SW 1271 (cell line): ENCODE measurements at regions not wholly inside any gene's neighbourhood (a gene's known extent, or its start where the extent isn't known, plus 50 kb on each side); places are given as distances from the start of the nearest gene placed in this dataset.
"Not testable (repeated sequence)": the region's sequence is repeated elsewhere in the genome, so short reads cannot be mapped to it uniquely, and the experiment has no call there.

Source experiments
- DNase-seq, 2 experiments: peaks; one replicate each; lab custom pipeline; 2025; lab: John Stamatoyannopoulos, UW

DNA sequence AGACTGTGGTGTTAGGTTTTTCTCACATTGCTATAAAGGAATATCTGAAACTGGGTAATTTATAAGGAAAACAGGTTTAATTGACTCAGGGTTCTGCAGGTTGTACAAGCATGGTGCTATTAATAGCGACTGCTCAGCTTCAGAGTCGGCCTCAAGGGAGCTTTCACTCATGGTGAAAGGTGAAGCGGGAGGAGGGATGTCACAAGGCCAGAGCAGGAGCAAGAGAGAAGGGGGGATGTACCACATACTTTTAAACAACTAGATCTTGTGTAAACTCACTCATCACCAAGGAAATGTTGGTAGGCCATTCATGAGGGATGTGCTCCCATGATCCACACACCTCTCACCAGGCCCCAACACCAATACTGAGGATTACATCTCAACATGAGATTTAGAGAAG, 313.2 kb downstream of the UBE2NL start:
- DNase-seq = not testable (repeated sequence)

DNA sequence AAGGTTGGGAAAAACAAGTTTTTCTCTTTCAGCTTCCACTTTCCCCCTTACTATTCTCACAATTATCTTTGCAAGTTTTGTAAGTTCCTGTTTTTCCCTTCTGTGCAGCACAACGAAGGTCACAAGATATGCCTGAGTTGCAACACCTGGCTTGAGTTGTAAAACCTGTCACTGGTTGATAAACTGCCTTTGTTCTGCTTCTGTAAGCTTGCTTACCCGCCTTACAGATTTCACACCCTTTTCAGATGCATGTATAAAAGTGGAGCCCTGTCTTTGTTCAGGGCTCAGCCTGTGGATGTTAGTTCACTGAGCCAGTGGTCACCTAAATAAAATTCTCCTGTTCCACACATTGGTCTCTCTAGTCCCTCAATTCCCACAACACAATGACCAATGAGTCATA, 318.9 kb downstream of the UBE2NL start:
- DNase-seq = not testable (repeated sequence)

DNA sequence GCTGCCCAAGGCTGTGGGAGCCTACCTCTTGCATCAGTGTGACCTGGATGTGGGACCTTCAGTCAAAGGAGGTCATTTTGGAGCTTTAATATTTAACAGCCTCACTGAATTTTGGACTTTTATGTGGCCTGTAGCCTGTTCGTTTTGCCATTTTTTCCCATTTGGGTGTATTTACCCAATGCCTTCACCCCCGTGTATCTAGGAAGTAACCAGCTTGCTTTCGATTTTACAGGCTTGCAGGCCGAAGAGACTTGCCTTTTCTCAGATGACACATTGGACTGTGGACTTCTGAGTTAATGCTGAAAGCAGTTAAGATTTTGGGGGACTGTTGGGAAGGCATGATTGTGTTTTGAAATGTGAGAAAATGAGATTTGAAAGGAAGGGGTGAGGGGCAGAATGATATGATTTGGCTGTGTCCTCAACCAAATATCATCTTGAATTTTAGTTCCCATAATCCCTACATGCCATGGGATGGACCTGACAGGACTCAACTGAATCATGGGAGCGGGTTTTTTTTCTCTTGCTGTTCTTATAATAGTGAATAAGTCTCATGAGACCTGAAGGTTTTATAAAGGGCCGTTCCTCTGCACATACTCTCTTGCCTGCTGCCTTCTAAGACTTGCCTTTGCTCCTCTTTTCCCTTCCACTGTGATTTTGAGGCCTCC, 324.6 kb downstream of the UBE2NL start:
- DNase-seq = not testable (repeated sequence)

DNA sequence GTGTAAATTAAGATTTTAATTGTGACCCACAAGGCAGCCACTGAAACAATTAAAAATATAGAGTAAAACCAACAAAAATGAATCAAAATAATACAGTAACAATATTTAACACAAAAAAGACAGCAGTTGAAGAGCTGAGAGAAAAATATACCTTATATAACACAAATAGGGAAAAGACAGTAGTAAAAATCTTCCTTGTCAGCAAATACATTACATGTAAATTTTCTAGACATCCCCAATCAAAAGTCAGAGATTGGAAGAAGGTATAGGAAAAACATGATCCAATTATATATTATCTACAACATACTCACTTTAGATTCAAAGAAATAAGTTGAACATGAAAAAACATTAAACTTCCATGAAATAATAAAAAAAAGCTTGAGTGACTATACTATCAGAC, 330.8 kb downstream of the UBE2NL start:
- no peak for DNase-seq

DNA sequence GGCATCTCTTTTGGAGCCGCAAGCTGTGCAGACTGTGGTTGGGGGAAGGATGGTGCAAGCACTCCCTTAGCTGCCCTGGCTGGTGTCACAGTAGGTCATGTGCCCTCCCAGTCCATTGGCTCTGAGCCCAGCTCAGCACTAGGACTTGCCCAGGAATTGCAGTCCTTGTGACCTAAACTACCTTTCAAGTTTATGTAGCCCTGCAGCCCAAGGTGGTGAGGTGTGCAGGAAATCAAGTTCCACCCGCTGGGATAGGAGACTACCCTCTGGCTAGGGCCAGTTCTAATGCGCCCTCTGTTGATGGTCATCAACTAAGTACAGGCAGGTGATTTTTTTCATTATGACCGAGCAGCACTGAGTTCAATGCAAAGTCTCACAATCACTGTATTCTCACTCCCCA, 335.2 kb downstream of the UBE2NL start:
- no peak for DNase-seq

DNA sequence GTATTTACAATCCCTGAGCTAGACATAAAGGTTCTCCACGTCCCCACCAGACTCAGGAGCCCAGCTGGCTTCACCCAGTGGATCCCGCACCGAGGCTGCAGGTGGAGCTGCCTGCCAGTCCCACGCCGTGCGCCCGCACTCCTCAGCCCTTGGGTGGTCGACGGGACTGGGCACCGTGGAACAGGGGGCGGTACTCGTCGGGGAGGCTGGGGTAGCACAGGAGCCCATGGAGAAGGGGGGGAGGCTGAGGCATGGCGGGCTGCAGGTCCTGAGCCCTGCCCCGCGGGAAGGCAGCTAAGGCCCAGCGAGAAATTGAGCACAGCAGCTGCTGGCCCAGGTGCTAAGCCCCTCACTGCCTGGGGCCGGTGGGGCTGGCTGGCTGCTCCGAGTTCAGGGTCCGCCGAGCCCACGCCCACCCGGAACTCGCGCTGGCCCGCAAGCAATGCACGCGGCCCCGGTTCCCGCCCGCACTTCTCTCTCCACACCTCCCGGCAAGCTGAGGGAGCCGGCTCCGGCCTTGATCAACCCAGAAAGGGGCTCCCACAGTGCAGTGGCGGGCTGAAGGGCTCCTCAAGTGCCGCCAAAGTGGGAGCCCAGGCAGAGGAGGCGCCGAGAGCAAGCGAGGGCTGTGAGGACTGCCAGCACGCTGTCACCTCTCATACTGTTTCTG, 347.4 kb downstream of the UBE2NL start:
- DNase-seq = not testable (repeated sequence)

DNA sequence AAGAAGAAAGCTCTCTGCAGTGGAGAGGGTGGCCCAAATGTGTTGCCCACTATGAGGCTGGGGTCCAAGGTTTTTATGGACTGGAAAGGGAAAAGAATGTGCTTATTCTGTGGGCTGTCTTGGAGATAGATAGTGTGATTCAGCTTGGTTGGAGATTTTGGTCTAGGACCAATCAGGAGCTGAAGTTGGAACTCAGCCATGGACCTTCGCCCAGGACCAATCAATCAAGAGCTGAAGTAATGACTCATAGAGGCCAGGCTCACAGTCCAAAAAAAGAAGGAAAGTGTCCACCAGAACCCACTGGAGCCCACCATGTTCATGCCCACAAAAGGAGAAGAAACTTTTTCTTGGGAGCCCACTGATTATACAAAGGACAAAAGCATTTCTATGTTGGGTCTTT, 369.5 kb downstream of the UBE2NL start:
- no peak for DNase-seq

DNA sequence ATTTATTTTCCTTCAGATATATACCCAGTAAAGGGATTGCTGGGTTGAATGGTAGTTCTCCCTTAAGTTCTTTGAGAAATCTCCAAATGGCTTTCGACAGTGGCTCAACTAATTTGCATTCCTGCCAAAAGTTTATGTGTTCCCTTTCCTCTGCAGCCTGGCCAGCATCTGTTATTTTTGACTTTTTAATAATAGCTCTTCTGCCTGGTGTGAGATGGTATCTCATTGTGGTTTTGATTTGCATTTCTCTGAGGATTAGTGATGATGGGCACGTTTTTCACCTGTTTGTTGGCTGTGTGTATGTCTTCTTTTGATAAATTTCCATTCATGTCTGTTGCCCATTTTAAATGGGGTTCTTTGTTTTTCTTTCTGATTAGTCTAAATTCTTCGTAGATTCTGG, 375.2 kb downstream of the UBE2NL start:
- no peak for DNase-seq

DNA sequence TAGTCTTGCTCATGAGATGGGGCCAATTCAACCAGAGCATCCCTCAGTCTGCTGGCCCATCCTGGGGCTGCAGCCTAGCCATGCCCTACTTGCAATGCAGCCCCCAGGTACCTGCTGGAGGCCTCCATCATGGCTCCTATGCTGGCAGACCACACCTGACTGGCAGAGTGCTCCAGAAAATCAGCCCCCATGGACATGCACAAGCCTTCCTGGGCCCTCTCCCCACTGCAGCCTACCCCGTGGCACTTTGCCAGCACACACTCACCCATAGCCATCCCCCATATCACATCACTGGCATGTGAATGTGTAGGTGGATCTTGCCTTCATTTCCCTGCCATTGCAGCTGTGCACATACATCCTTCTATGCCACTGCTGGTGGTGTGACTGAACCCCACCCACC, 381.8 kb downstream of the UBE2NL start:
- no peak for DNase-seq

DNA sequence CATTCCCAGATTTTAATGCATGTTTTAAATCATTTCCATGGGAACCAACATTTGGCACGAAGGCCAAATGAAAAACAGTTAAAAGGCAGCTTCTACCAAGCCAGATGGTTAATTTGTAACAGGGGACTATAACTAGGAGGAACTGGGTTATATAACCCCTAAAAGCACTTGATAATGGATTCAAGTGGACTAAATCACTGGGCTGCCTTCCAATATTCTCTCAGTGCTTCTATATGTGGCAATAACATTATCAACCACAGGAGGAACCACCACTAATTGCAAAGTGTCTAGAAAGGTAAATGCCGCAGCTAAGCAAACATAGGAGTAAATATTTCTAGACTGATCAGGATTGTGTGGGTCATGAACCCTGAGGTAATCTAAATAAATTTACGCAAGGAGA, 391.5 kb downstream of the UBE2NL start:
- no peak for DNase-seq

DNA sequence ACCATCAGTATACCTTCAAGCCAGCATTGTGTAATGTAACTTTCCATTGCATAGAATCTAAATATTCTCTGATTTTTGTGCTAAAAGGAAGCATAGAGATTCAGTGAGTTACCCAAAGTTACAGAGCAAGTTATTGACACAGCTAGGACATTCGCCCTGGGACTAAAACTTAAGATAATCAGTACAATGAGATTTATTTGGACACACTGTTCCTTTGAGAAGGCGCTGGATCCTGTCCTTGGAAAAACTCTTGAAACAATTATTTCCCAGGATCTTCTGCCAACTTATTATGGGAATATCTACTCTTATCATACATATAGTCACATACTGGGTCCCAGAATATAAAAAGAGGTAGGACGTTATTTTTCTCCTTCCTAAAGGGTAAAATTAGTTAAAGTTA, 392.0 kb downstream of the UBE2NL start:
- no peak for DNase-seq

DNA sequence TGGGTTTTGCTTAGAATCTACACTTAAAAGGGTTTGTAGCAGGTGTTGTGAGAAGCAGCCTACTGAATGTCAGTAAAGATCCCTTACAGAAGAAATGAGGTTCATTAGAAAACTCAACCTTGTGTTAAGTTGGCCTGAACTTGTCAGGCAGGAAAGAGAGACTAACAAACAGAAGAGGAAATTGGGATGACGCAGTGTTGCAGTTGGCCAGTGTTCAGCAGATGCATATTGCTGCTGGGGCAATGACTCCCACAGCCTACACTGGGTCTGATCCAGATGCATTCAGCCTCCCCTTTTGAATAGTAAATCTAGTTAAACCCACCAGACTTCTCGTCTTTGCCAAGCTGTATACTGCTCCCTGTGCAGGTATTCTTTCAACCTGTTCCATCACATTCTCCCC, 409.4 kb downstream of the UBE2NL start:
- DNase-seq = no peak

DNA sequence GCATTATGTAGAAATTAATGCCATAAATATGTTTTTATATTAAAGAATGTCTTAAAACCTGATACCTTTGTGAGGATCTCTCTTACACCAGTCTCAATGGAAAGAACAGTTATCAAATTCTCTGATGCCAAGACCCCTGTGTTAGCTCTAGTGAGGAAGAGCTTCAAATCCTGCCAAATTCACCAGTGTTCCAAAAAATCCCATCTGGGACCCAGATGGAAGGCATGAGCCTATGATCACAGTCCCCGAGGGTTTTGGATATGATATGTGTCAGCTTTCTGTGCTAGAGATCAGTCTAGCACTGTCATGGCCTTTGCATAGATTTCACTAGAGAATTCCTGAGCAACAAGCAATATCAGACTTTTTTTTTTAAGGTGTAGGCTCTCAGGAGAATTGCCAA, 412.1 kb downstream of the UBE2NL start:
- no peak for DNase-seq

DNA sequence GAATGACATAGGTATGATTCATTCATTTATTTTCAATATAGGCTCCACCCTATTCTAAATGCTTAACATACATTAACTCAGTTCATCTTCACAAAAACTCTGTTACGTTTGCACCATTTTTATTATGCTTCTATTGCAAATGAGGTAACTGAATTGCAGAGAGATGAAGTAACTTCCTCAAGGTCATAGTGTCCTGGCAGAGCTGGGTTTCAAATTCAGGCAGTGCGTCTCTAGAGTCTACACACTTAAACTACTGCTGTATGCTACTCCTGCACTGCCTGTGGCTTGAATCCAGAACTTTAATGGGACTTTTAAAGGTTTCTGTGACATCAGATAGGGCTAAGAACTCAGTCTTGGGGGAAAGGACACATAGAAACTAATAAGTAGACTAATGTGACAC, 413.4 kb downstream of the UBE2NL start:
- DNase-seq = no peak

DNA sequence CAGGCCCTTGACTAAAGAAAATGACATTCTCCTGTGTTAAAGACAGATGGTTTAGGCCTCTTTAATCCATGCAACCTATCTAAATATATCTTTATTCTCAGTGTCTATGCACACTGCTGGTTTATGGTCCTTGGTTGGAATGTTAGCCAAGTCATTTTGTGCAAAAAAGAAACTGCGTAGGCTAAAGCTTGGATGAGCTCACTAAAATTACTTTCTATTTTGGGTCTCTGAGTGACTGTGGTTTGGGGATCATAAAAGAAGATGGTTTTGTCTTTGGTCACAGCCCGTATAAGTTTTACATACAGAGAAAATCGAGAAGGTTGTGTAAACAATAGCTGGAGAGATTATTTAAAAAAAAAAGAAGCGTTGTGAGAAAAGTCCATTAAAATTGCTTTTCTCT, 443.6 kb downstream of the UBE2NL start:
- DNase-seq = no peak

DNA sequence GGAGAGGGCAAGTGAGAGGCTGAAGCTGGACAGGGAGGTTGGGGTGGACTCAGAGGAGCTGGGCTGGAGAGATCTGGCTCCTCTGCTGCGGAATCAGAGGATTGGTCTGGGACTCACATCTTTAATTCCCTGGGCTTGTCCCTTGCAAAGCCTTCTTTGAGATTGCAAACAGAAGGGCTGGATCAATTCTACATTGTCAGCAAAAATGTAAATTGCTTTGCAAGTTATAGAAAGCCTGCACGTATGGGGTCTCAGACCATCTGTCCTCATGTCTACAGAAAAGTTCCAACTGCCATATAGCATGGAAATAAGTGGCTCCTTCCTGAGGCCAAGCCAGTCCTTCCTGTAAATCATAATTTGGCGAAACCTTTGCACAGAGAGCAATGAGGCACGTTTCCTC, 449.6 kb downstream of the UBE2NL start:
- DNase-seq = no peak

DNA sequence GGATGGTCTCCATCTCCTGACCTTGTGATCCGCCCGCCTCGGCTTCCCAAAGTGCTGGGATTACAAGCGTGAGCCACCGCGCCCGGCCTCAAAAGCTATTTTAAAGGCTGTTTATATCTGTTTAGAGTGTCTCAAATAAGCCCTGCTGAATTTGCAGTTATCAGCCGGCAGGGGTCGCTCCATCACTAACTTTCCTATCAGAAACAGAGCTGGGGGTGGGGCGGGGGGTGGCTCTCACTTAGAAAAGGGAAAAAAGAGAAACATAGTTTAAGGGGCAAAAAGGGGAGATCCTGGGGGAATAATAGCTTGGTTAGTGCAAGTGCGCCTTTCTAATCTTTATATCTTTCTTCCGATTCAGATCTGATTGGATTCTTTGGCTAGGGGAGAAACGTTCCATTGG, 450.7 kb downstream of the UBE2NL start:
- DNase-seq = no peak

DNA sequence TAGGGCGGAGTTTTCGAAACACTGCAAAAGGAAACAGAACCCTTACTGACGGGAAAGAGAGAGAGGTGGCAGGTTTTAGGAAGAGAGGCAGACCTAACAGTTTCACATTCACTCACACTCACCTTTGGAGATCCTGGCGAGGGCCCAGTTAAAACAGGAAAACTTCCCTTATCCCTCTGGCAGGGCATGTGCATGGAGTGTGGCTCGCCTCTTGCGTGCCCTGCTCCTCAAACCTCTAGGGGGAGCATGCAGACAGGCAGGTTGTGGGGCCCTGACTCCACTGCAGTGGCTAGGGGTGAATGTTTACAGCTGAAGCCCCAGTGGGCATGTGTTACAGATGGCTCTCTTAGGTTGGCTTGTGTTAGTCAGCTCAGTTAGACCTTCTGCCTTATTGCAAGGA, 451.5 kb downstream of the UBE2NL start:
- DNase-seq = no peak

DNA sequence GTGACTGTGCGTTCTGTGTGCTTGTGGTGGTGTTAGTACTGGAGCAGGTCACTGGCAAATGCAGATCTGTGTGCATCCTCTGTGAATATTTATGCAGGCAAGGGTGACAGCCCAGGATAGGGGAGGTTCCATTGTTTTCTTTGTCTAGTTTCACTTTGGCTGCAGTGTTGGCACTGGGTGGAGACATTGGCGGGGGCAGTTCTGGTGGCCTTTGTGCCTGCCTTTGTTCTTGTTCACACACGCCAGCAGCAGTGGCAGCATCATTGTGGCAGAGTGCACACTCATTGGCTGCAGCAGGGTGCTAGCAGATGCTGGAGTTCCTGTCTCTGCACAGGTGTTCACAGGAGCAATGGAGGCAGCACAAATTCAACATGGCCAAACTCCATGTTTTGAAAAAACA, 495.3 kb downstream of the UBE2NL start:
- DNase-seq = no peak

DNA sequence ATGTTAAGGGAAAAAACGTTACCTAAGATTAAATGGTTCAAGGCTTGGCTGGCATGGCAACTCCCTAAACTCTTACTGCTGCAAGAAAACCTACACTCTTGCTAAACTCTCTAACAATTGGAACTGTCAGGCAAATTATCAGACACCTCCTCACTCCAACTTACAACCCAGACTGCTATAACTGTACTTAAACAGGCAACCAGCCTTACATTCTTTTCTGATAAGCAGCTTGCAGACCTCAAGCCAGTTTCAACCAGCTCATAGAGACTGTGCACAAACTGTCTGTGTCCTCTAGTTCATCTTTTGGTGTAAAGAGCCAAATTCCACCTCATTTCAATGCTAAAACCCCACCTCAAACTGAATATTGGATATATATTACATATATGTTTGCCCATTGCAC, 504.9 kb downstream of the UBE2NL start:
- no peak for DNase-seq
